ENCODE measurements at regions not wholly inside any gene's neighbourhood (a gene's known extent, or its start where the extent isn't known, plus 50 kb on each side); places are given as distances from the start of the nearest gene placed in this dataset.

GRCh38 chr13:89982407-89983095 is 1364.9 kb upstream of the MIR17HG start:
- Mint-ChIP-seq H3K9me3 (peaks cover 4% of the 10 kb centered on the region), H3K4me3 (no peak overlapping the region), H3K4me1 (ENCODE audit: low read depth) (no peaks in the 10 kb centered on the region), H3K36me3 (no peaks in the 10 kb centered on the region), H3K27ac (no peak overlapping the region), H3K27me3 (no peaks in the 10 kb centered on the region)
- intact Hi-C loops (cut with micrococcal nuclease): no loop called here
- no peak for DNase-seq
- ChIA-PET CTCF (no interaction called here), POLR2A (no interaction called here)

GRCh38 chr13:89988206-89988605 is 1359.3 kb upstream of the MIR17HG start:
- ChIA-PET CTCF (no interaction called here), POLR2A (no interaction called here)
- DNase-seq: no peak
- Mint-ChIP-seq H3K27me3 (no peaks in the 10 kb centered on the region), H3K4me3 (no peak overlapping the region), H3K27ac (no peak overlapping the region), H3K36me3 (no peaks in the 10 kb centered on the region), H3K4me1 (ENCODE audit: low read depth) (no peaks in the 10 kb centered on the region), H3K9me3 (peaks cover 8% of the 10 kb centered on the region)
- intact Hi-C loops (cut with micrococcal nuclease): no loop called here

GRCh38 chr13:90003566-90003965 is 1343.9 kb upstream of the MIR17HG start:
- H3K27me3 Mint-ChIP-seq: no peaks in the 10 kb centered on the region
- no peak overlapping the region for H3K4me3 Mint-ChIP-seq
- intact Hi-C loops (cut with micrococcal nuclease): no loop called here
- no peak overlapping the region for H3K27ac Mint-ChIP-seq
- no peak for DNase-seq
- no peaks in the 10 kb centered on the region for H3K36me3 Mint-ChIP-seq
- H3K9me3 Mint-ChIP-seq: peaks cover 21% of the 10 kb centered on the region
- ChIA-PET CTCF (no interaction called here), POLR2A (no interaction called here)
- no peaks in the 10 kb centered on the region for H3K4me1 Mint-ChIP-seq (ENCODE audit: low read depth)

GRCh38 chr13:90008707-90009149 is 1338.8 kb upstream of the MIR17HG start:
- Mint-ChIP-seq H3K36me3 (no peaks in the 10 kb centered on the region), H3K4me1 (ENCODE audit: low read depth) (no peaks in the 10 kb centered on the region), H3K27ac (no peak overlapping the region), H3K27me3 (no peaks in the 10 kb centered on the region), H3K9me3 (peaks cover 7% of the 10 kb centered on the region), H3K4me3 (no peak overlapping the region)
- intact Hi-C loops (cut with micrococcal nuclease): no loop called here
- DNase-seq: no peak
- CTCF ChIA-PET: no interaction called here
- POLR2A ChIA-PET: no interaction called here

GRCh38 chr13:90014038-90014437 is 1333.4 kb upstream of the MIR17HG start:
- DNase-seq: no peak
- Mint-ChIP-seq H3K9me3 (peaks cover 15% of the 10 kb centered on the region), H3K4me3 (no peak overlapping the region), H3K4me1 (ENCODE audit: low read depth) (no peaks in the 10 kb centered on the region), H3K27me3 (no peaks in the 10 kb centered on the region), H3K36me3 (no peaks in the 10 kb centered on the region), H3K27ac (no peak overlapping the region)
- ChIA-PET CTCF (no interaction called here), POLR2A (no interaction called here)
- intact Hi-C loops (cut with micrococcal nuclease): no loop called here

- H3K36me3 Mint-ChIP-seq: no peaks in the 10 kb centered on the region
- peaks cover 13% of the 10 kb centered on the region for H3K9me3 Mint-ChIP-seq
- H3K4me1 Mint-ChIP-seq (ENCODE audit: low read depth): no peaks in the 10 kb centered on the region
- intact Hi-C loops (cut with micrococcal nuclease): no loop called here
- H3K4me3 Mint-ChIP-seq: no peak overlapping the region
- ChIA-PET POLR2A (no interaction called here), CTCF (no interaction called here)
- DNase-seq: no peak
- no peak overlapping the region for H3K27ac Mint-ChIP-seq
- no peaks in the 10 kb centered on the region for H3K27me3 Mint-ChIP-seq
Observed at GRCh38 chr13:90015565-90016507, 1331.7 kb upstream of the MIR17HG start.

GRCh38 chr13:90016688-90017087 is 1330.8 kb upstream of the MIR17HG start:
- CTCF ChIA-PET: no interaction called here
- no peak overlapping the region for H3K27ac Mint-ChIP-seq
- H3K27me3 Mint-ChIP-seq: no peaks in the 10 kb centered on the region
- H3K9me3 Mint-ChIP-seq: peaks cover 12% of the 10 kb centered on the region
- POLR2A ChIA-PET: no interaction called here
- no peaks in the 10 kb centered on the region for H3K4me1 Mint-ChIP-seq (ENCODE audit: low read depth)
- intact Hi-C loops (cut with micrococcal nuclease): no loop called here
- no peak overlapping the region for H3K4me3 Mint-ChIP-seq
- DNase-seq: no peak
- no peaks in the 10 kb centered on the region for H3K36me3 Mint-ChIP-seq

- peaks cover 6% of the 10 kb centered on the region for H3K9me3 Mint-ChIP-seq
- no peaks in the 10 kb centered on the region for H3K4me1 Mint-ChIP-seq (ENCODE audit: low read depth)
- ChIA-PET POLR2A (no interaction called here), CTCF (no interaction called here)
- no peaks in the 10 kb centered on the region for H3K36me3 Mint-ChIP-seq
- DNase-seq: no peak
- H3K27me3 Mint-ChIP-seq: no peaks in the 10 kb centered on the region
- H3K27ac Mint-ChIP-seq: no peak overlapping the region
- no peak overlapping the region for H3K4me3 Mint-ChIP-seq
- intact Hi-C loops (cut with micrococcal nuclease): no loop called here
Observed at GRCh38 chr13:90020536-90021070, 1326.9 kb upstream of the MIR17HG start.

- H3K9me3 Mint-ChIP-seq: peaks cover 16% of the 10 kb centered on the region
- H3K36me3 Mint-ChIP-seq: no peaks in the 10 kb centered on the region
- DNase-seq: no peak
- ChIA-PET CTCF (no interaction called here), POLR2A (no interaction called here)
- intact Hi-C loops (cut with micrococcal nuclease): no loop called here
- no peaks in the 10 kb centered on the region for H3K4me1 Mint-ChIP-seq (ENCODE audit: low read depth)
- no peak overlapping the region for H3K27ac Mint-ChIP-seq
- no peaks in the 10 kb centered on the region for H3K27me3 Mint-ChIP-seq
- no peak overlapping the region for H3K4me3 Mint-ChIP-seq
Observed at GRCh38 chr13:90027409-90027808, 1320.1 kb upstream of the MIR17HG start.

GRCh38 chr13:90032313-90032712 is 1315.2 kb upstream of the MIR17HG start:
- intact Hi-C loops (cut with micrococcal nuclease): no loop called here
- ChIA-PET CTCF (no interaction called here), POLR2A (no interaction called here)
- H3K36me3 Mint-ChIP-seq: no peaks in the 10 kb centered on the region
- no peaks in the 10 kb centered on the region for H3K27me3 Mint-ChIP-seq
- H3K4me3 Mint-ChIP-seq: no peak overlapping the region
- H3K4me1 Mint-ChIP-seq (ENCODE audit: low read depth): no peaks in the 10 kb centered on the region
- DNase-seq: no peak
- no peak overlapping the region for H3K27ac Mint-ChIP-seq
- H3K9me3 Mint-ChIP-seq: peaks cover 11% of the 10 kb centered on the region

GRCh38 chr13:90032841-90033493 is 1314.5 kb upstream of the MIR17HG start:
- Mint-ChIP-seq H3K27ac (no peak overlapping the region), H3K4me1 (ENCODE audit: low read depth) (no peaks in the 10 kb centered on the region), H3K27me3 (no peaks in the 10 kb centered on the region), H3K9me3 (peaks cover 13% of the 10 kb centered on the region), H3K4me3 (no peak overlapping the region), H3K36me3 (no peaks in the 10 kb centered on the region)
- ChIA-PET POLR2A (no interaction called here), CTCF (no interaction called here)
- intact Hi-C loops (cut with micrococcal nuclease): no loop called here
- no peak for DNase-seq

- ChIA-PET CTCF (no interaction called here), POLR2A (no interaction called here)
- Mint-ChIP-seq H3K27me3 (no peaks in the 10 kb centered on the region), H3K9me3 (peaks cover 13% of the 10 kb centered on the region), H3K4me1 (ENCODE audit: low read depth) (no peaks in the 10 kb centered on the region), H3K4me3 (no peak overlapping the region), H3K36me3 (no peaks in the 10 kb centered on the region), H3K27ac (no peak overlapping the region)
- DNase-seq: no peak
- intact Hi-C loops (cut with micrococcal nuclease): no loop called here
Observed at GRCh38 chr13:90039516-90039915, 1308.0 kb upstream of the MIR17HG start.
